NCI-H524 (cell line): ENCODE measurements at regions not wholly inside any gene's neighbourhood (a gene's known extent, or its start where the extent isn't known, plus 50 kb on each side); places are given as distances from the start of the nearest gene placed in this dataset.
"Not testable (repeated sequence)": the region's sequence is repeated elsewhere in the genome, so short reads cannot be mapped to it uniquely, and the experiment has no call there.

ENCODE experiments used
- DNase-seq, 2 experiments: peaks; one replicate each; lab custom pipeline; 2025; lab: John Stamatoyannopoulos, UW

- DNase-seq: no peak
These were observed 112.6 kb upstream of the PPARGC1A start for GRCh38 chr4:24002330-24002966.

- peak; percentile 86 to 93 for DNase-seq
These were observed 111.9 kb upstream of the PPARGC1A start for GRCh38 chr4:24001486-24002329.

GRCh38 chr4:24000470-24000831, 110.6 kb upstream of the PPARGC1A start:
- DNase-seq: peak; percentile 18 to 62

- DNase-seq: peak; percentile 88 to 89
These were observed 110.0 kb upstream of the PPARGC1A start for GRCh38 chr4:23999714-24000469.

GRCh38 chr4:23993373-23993772, 103.5 kb upstream of the PPARGC1A start:
- no peak for DNase-seq

- no peak for DNase-seq
These were observed 101.6 kb upstream of the PPARGC1A start for GRCh38 chr4:23991444-23991843.

GRCh38 chr4:23986270-23986669, 96.4 kb upstream of the PPARGC1A start:
- DNase-seq: no peak

GRCh38 chr4:23981328-23981727, 91.5 kb upstream of the PPARGC1A start:
- no peak for DNase-seq

GRCh38 chr4:23979534-23979933, 89.7 kb upstream of the PPARGC1A start:
- no peak for DNase-seq

GRCh38 chr4:23978002-23978401, 88.2 kb upstream of the PPARGC1A start:
- no peak for DNase-seq

- no peak for DNase-seq
These were observed 86.6 kb upstream of the PPARGC1A start for GRCh38 chr4:23976423-23976822.

- no peak for DNase-seq
These were observed 83.5 kb upstream of the PPARGC1A start for GRCh38 chr4:23973308-23973855.

- DNase-seq: peak in 1 of 2 experiments; percentile 20
These were observed 83.0 kb upstream of the PPARGC1A start for GRCh38 chr4:23972805-23973204.

- no peak for DNase-seq
These were observed 82.3 kb upstream of the PPARGC1A start for GRCh38 chr4:23972187-23972586.

GRCh38 chr4:23970201-23970850, 80.5 kb upstream of the PPARGC1A start:
- no peak for DNase-seq

- no peak for DNase-seq
These were observed 79.8 kb upstream of the PPARGC1A start for GRCh38 chr4:23969635-23970145.

GRCh38 chr4:23967281-23967680, 77.4 kb upstream of the PPARGC1A start:
- peak in 1 of 2 experiments; percentile 6 for DNase-seq

GRCh38 chr4:23966725-23967124, 76.9 kb upstream of the PPARGC1A start:
- peak in 1 of 2 experiments; percentile 21 for DNase-seq

- no peak for DNase-seq
These were observed 72.6 kb upstream of the PPARGC1A start for GRCh38 chr4:23962462-23962861.

GRCh38 chr4:23961395-23961794, 71.5 kb upstream of the PPARGC1A start:
- DNase-seq: not testable (repeated sequence)

- DNase-seq: peak in 1 of 2 experiments; percentile 21
These were observed 69.7 kb upstream of the PPARGC1A start for GRCh38 chr4:23959396-23960148.
